ENCODE measurements at regions not wholly inside any gene's neighbourhood (a gene's known extent, or its start where the extent isn't known, plus 50 kb on each side); places are given as distances from the start of the nearest gene placed in this dataset.

GRCh38 chr11:115670538-115671205 is 166.5 kb upstream of the CADM1 start:
- peaks cover 0 to 10% (median 3%) of the 10 kb centered on the region in 3 donors for H3K4me1 ChIP-seq
- H3K27me3 ChIP-seq: no peaks in the 10 kb centered on the region
- H3K27ac ChIP-seq: no peak overlapping the region
- 72 to 76% methylated on average over 8 to 9 of the region's 10 CpGs for WGBS, 2 donors (ENCODE audit: low coverage in 1 of 2)
- TF ChIP-seq EP300 (IDR thresholded peaks at IDR 0.05): no peak
- TF ChIP-seq CTCF (IDR thresholded peaks at IDR 0.05): no peak
- TF ChIP-seq POLR2A (IDR thresholded peaks at IDR 0.05): no peak
- TF ChIP-seq POLR2AphosphoS5 (IDR thresholded peaks at IDR 0.05): no peak
- no peak overlapping the region for H3K4me3 ChIP-seq
- no peaks in the 10 kb centered on the region for H3K36me3 ChIP-seq
- no peak for ATAC-seq
- no peaks in the 10 kb centered on the region for H3K9me3 ChIP-seq

- 80% methylated on average over 1 of the region's 1 CpG for WGBS, 2 donors (ENCODE audit: low coverage in 1 of 2)
- Histone ChIP-seq H3K36me3 (no peaks in the 10 kb centered on the region), H3K27me3 (peaks cover 16% of the 10 kb centered on the region), H3K4me3 (no peak overlapping the region), H3K9me3 (no peaks in the 10 kb centered on the region), H3K27ac (no peak overlapping the region), H3K4me1 (no peaks in the 10 kb centered on the region)
- TF ChIP-seq POLR2AphosphoS5 (IDR thresholded peaks at IDR 0.05) (no peak), CTCF (IDR thresholded peaks at IDR 0.05) (no peak), POLR2A (IDR thresholded peaks at IDR 0.05) (no peak), EP300 (IDR thresholded peaks at IDR 0.05) (no peak)
- no peak for ATAC-seq
Measured at GRCh38 chr11:115665958-115666357, 161.7 kb upstream of the CADM1 start.

DNA sequence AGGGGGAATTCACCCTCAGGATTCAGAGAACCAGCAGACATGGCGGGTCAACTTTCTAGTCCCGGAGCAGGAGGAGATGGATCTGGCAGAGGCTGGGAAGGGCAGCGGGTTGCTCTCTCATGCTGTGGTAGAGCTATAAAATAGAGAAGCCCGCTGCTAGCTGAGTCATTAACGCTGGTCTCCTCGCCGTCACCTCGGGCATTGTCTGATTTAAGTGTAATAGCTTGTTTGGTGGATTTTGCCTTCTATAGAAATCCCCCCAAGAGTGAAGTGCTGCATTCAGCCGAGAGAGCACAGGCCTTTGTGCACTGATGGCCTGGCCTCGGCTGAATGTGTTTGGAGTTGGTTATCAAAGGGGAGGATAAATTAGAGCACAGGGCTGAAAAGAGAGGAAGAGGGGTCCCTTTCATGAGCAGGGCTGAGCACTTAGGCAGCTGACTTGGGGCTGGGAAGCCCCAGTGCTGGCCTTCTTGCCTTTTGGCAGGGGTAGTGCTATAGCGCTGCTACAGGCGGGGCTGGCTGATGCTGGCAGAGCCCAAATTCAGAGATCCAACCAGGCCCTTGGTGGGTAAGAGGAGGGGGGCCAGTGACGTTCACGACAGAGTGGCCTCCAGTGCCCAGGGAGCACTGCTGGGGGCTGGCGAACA is 161.1 kb upstream of the CADM1 start:
- no peak overlapping the region for H3K4me3 ChIP-seq
- ATAC-seq: no peak
- no peaks in the 10 kb centered on the region for H3K9me3 ChIP-seq
- no peaks in the 10 kb centered on the region for H3K4me1 ChIP-seq
- TF ChIP-seq CTCF (IDR thresholded peaks at IDR 0.05): no peak
- no peak for TF ChIP-seq EP300 (IDR thresholded peaks at IDR 0.05)
- TF ChIP-seq POLR2A (IDR thresholded peaks at IDR 0.05): no peak
- no peak for TF ChIP-seq POLR2AphosphoS5 (IDR thresholded peaks at IDR 0.05)
- 76 to 84% methylated on average over 11 to 12 of the region's 15 CpGs for WGBS, 2 donors (ENCODE audit: low coverage in 1 of 2)
- no peak overlapping the region for H3K27ac ChIP-seq
- H3K27me3 ChIP-seq: peaks cover 23% of the 10 kb centered on the region
- H3K36me3 ChIP-seq: no peaks in the 10 kb centered on the region

DNA sequence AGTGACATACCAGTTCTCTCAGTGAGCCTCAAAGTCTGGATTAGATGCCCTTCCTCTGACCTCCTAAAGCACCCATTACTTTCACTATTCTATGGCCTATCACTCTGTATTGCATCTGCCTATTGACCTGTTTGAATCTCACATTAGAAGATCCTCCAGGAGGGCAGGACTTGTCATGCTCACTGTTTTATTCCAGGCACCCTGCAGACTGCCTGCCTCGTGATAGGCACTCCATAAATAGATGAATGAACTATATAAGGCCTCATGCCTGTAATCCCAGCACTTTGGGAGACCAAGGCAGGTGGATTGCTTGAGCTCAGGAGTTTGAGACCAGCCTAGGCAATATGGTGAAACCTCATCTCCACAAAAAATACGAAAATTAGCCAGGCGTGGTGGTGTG is 160.1 kb upstream of the CADM1 start:
- 100% methylated on average over 1 to 2 of the region's 3 CpGs for WGBS, 2 donors (ENCODE audit: low coverage in 1 of 2)
- H3K9me3 ChIP-seq: no peaks in the 10 kb centered on the region
- H3K4me3 ChIP-seq: no peak overlapping the region
- H3K27ac ChIP-seq: no peak overlapping the region
- no peak for ATAC-seq
- H3K27me3 ChIP-seq: peaks cover 33% of the 10 kb centered on the region
- TF ChIP-seq POLR2A (IDR thresholded peaks at IDR 0.05): no peak
- TF ChIP-seq CTCF (IDR thresholded peaks at IDR 0.05): no peak
- TF ChIP-seq POLR2AphosphoS5 (IDR thresholded peaks at IDR 0.05): no peak
- TF ChIP-seq EP300 (IDR thresholded peaks at IDR 0.05): no peak
- peaks cover 0 to 9% (median 5%) of the 10 kb centered on the region in 3 donors for H3K4me1 ChIP-seq
- no peaks in the 10 kb centered on the region for H3K36me3 ChIP-seq

DNA sequence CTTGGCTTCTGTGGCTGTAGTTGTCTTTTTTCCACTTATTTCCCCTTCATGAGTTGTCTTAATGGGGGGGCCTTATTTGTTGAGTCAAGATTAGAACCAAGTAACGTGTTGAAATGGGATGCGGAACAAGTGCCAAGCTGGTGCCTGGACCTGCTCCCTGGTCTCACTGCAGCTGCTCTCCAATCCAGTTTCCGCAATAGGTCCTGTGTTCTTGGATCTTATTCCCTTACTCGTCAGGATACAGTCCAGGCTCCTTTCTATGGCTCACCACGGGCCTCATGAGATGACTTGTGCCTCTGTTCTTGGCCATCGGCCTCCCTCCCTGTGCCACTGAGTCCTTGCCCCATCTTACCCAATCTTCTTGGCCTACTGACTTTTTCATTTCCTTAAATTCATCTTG is 159.6 kb upstream of the CADM1 start:
- Histone ChIP-seq H3K27me3 (peaks cover 38% of the 10 kb centered on the region), H3K9me3 (no peaks in the 10 kb centered on the region), H3K4me3 (no peak overlapping the region), H3K36me3 (no peaks in the 10 kb centered on the region), H3K4me1 (peaks cover 0 to 14% (median 7%) of the 10 kb centered on the region in 3 donors), H3K27ac (no peak overlapping the region)
- TF ChIP-seq POLR2AphosphoS5 (IDR thresholded peaks at IDR 0.05): no peak
- no peak for TF ChIP-seq CTCF (IDR thresholded peaks at IDR 0.05)
- WGBS, 2 donors (ENCODE audit: low coverage in 1 of 2): 83 to 94% methylated on average over 5 to 6 of the region's 6 CpGs
- ATAC-seq: no peak

Measured in gastroesophageal sphincter (tissue), 4 donors.